Heart right ventricle (tissue), 16 donors: ENCODE measurements at regions not wholly inside any gene's neighbourhood (a gene's known extent, or its start where the extent isn't known, plus 50 kb on each side); places are given as distances from the start of the nearest gene placed in this dataset.

ENCODE experiments used
- ATAC-seq, 8 donors: fragments of 200-7000 bp; cut with Tn5 transposase; one replicate each; pipeline ENCODE4 v1.9.1; 2020; ENCODE audit warnings: mild to moderate bottlenecking in 8 of 8, moderate library complexity in 8 of 8, moderate number of reproducible peaks in 1 of 8
- DNase-seq, 2 donors: peaks; one replicate each; pipeline ENCODE4 v3.0.0-alpha.2; 2020
- H3K27ac ChIP-seq, 10 donors: fragments of 200-600 bp; sonication (generic) in 2 of 10; one replicate each; pipeline versions ENCODE4 v1.5.0 to v1.8.0; 2020 to 2022; ENCODE audit warnings: mild to moderate bottlenecking in 3 of 10
- H3K27me3 ChIP-seq, 7 donors: fragments of 200-600 bp; one replicate each; pipeline ENCODE4 v1.8.0; 2021 to 2022; ENCODE audit warnings: mild to moderate bottlenecking in 2 of 7
- H3K36me3 ChIP-seq, 9 donors: fragments of 200-600 bp; sonication (generic) in 1 of 9; one replicate each; pipeline versions ENCODE4 v1.5.0 to v1.8.0; 2020 to 2022; ENCODE audit warnings: mild to moderate bottlenecking in 2 of 9
- H3K4me1 ChIP-seq, 9 donors: fragments of 200-600 bp; sonication (generic) in 1 of 9; one replicate each; pipeline versions ENCODE4 v1.5.0 to v1.8.0; 2020 to 2022; ENCODE audit warnings: mild to moderate bottlenecking in 4 of 9
- H3K4me3 ChIP-seq, 10 donors: fragments of 200-600 bp; sonication (generic) in 2 of 10; one replicate each; pipeline versions ENCODE4 v1.5.0 to v1.8.0; 2020 to 2022; ENCODE audit warnings: mild to moderate bottlenecking in 7 of 10, moderate library complexity in 2 of 10
- H3K9me3 ChIP-seq, 11 donors: fragments of 200-600 bp in 10 of 11; sonication (generic) in 2 of 11; one replicate each; pipeline versions ENCODE4 v1.5.0 to v1.8.0; 2013 to 2022; ENCODE audit warnings: mild to moderate bottlenecking in 2 of 11, control low read depth in 1 of 11, moderate library complexity in 1 of 11
- WGBS, 2 donors: extraction: QIAGEN DNeasy Blood & Tissue Kit; methylation state at CpG; one replicate each; pipeline ENCODE4 v1.1.7; 2013; ENCODE audit warnings: inconsistent platforms in 1 of 2; 5-methylcytosine and 5-hydroxymethylcytosine counted together
- intact Hi-C, 10 donors: fragments of 100-400 bp; cut with DNase I; formaldehyde crosslinking; loops; one replicate each; pipeline versions ENCODE4 v1.11.1 to v1.14.2; 2022
- TF ChIP-seq, protein P1 (sequence below), 9 donors: fragments of 200-600 bp; sonication (generic) in 2 of 9; IDR thresholded peaks; one replicate each; pipeline versions ENCODE4 v1.5.0 to v1.8.0; 2021 to 2022; ENCODE audit warnings: antibody characterized with exemption in 9 of 9, mild to moderate bottlenecking in 5 of 9, moderate library complexity in 1 of 9
- donor health status: Arrhythmogenic right ventricular cardiomyopathy.
- donor health status: ischemic (EF 13 %, LVEDD 7.1; RV severe dilation, severe dysfunction).
- donor health status: healthy with polysubstance abuse.
- donor health status: DM: no; HTN: yes; CAD: no.
- donor health status: DM: no; HTN: no; CAD: no.
- donor health status: ischemic (EF 25% LVEDD 6.9; RV normal size, moderate dysfunction).
- donor health status: ischemic (EF 25% LVEDD 5.7; RV mildly dilated, moderate dysfunction).
- donor health status: healthy.
- donor health status: DM: yes; HTN: yes; CAD: no.
- donor health status: Ischemic cardiomyopathy.
- donor health status: ischemic (EF 35%, LVEDD 5.7; RV mildly dilated, moderate dysfunction).
- donor health status: nonischemic (EF 11% LVEDD 7.7; RV severe dilation, severe dysfunction).
- donor health status: DM: yes; HTN: yes; CAD: no.
- donor health status: PGD.
- donor health status: ischemic (EF 29% LVEDD 5.4; RV normal size, mild dysfunction).
- donor health status: nonischemic (EF 23%, LVEDD 6.1; RV moderate dilation, normal function).

DNA sequence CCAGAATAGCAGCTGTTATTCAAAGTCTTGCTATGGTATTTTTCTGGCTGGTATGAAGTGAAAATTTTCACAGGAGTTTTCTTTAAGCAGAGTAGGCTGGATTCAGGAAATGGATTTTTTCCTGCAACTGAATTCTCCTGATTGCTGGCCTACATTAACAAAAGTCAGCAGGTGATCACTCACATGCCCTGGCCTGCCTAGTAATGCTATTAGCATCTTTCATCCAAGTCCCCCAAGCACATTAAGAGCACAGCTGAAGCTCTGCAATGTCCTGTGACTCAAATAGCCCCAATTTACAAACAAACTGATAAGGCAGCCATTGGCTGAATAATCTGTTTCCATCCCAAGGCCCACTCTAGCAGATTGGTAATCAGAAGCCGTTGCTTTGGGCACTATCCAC, 688.3 kb upstream of the LMCD1 start:
- intact Hi-C loops: no loop called here
- 33 to 35% methylated on average over 1 of the region's 1 CpG for WGBS, 2 donors
- TF ChIP-seq, protein P1, sequence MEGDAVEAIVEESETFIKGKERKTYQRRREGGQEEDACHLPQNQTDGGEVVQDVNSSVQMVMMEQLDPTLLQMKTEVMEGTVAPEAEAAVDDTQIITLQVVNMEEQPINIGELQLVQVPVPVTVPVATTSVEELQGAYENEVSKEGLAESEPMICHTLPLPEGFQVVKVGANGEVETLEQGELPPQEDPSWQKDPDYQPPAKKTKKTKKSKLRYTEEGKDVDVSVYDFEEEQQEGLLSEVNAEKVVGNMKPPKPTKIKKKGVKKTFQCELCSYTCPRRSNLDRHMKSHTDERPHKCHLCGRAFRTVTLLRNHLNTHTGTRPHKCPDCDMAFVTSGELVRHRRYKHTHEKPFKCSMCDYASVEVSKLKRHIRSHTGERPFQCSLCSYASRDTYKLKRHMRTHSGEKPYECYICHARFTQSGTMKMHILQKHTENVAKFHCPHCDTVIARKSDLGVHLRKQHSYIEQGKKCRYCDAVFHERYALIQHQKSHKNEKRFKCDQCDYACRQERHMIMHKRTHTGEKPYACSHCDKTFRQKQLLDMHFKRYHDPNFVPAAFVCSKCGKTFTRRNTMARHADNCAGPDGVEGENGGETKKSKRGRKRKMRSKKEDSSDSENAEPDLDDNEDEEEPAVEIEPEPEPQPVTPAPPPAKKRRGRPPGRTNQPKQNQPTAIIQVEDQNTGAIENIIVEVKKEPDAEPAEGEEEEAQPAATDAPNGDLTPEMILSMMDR (IDR thresholded peaks at IDR 0.05): no peak
- Histone ChIP-seq H3K4me1 (no peaks in the 10 kb centered on the region), H3K4me3 (no peak overlapping the region), H3K36me3 (no peaks in the 10 kb centered on the region), H3K27me3 (no peaks in the 10 kb centered on the region), H3K9me3 (no peaks in the 10 kb centered on the region), H3K27ac (no peak overlapping the region)
- no peak for DNase-seq
- no peak for ATAC-seq

GRCh38 chr3:7817239-7817638, 684.4 kb upstream of the LMCD1 start:
- H3K27ac ChIP-seq: no peak overlapping the region

GRCh38 chr3:7820969-7821368, 680.7 kb upstream of the LMCD1 start:
- Histone ChIP-seq H3K36me3 (no peaks in the 10 kb centered on the region), H3K9me3 (peaks cover 0 to 53% (median 32%) of the 10 kb centered on the region in 11 donors), H3K4me3 (no peak overlapping the region), H3K27ac (no peak overlapping the region), H3K4me1 (no peaks in the 10 kb centered on the region), H3K27me3 (no peaks in the 10 kb centered on the region)
- intact Hi-C loops: no loop called here
- TF ChIP-seq, protein P1 (IDR thresholded peaks at IDR 0.05): no peak
- 96 to 98% methylated on average over 2 of the region's 2 CpGs for WGBS, 2 donors
- no peak for DNase-seq
- ATAC-seq: no peak

More at GRCh38 chr3:7817239-7817638, 684.4 kb upstream of the LMCD1 start:
- no peaks in the 10 kb centered on the region for H3K4me1 ChIP-seq
- DNase-seq: no peak
- no peak for ATAC-seq
- 90 to 91% methylated on average over 3 of the region's 3 CpGs for WGBS, 2 donors
- no peaks in the 10 kb centered on the region for H3K36me3 ChIP-seq
- intact Hi-C loops: no loop called here
- no peaks in the 10 kb centered on the region for H3K27me3 ChIP-seq
- TF ChIP-seq, protein P1 (IDR thresholded peaks at IDR 0.05): no peak
- peaks cover 0 to 17% (median 9%) of the 10 kb centered on the region in 11 donors for H3K9me3 ChIP-seq
- H3K4me3 ChIP-seq: no peak overlapping the region

DNA sequence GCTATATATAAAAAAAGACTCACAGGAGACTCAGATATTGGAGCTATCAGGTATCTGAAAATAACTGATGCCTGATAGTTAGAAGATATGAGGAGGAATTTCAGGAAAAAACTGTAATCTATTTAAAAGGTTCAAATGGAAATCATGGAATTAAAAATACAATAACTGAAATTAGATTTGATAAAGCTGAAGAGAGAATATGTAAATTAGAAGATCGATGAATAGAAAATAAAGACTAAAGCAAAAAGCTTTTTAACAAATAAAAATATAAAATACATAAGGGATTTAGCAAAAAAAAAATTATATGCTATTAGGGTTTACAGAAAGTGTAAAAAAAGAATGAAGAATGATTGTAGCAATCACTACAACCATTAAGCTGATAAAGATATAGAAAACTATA, 679.8 kb upstream of the LMCD1 start:
- intact Hi-C loops: no loop called here
- Histone ChIP-seq H3K27ac (no peak overlapping the region), H3K27me3 (no peaks in the 10 kb centered on the region), H3K9me3 (peaks cover 0 to 56% (median 32%) of the 10 kb centered on the region in 11 donors), H3K4me1 (no peaks in the 10 kb centered on the region), H3K36me3 (no peaks in the 10 kb centered on the region), H3K4me3 (no peak overlapping the region)
- ATAC-seq (no peak), DNase-seq (no peak)
- TF ChIP-seq, protein P1 (IDR thresholded peaks at IDR 0.05): no peak
- WGBS, 2 donors: 86 to 93% methylated on average over 1 of the region's 1 CpG
